ENCODE measurements at regions not wholly inside any gene's neighbourhood (a gene's known extent, or its start where the extent isn't known, plus 50 kb on each side); places are given as distances from the start of the nearest gene placed in this dataset.

DNA sequence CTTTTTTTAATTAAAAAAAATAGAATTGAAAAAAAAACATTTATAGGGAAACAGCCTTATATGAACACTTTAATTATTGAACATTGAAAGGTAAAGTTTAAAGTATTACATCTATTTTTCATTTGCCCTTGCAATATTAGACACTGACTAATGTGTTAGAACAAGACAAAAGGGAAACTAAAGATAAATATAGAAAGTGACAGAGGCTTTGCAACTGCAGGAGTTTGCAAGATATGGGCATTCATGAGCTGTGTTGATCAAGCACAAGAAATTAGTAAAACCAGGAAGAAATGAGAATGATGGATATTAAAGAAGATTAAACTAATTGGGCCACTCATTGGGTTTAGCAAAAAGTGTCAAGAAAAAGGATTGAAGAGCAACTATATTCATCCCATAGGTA lies 1097.7 kb upstream of the CELF4 start:
- no peaks in the 10 kb centered on the region for H3K4me1 ChIP-seq (ENCODE audit: control insufficient read depth, low read length)
- no peak overlapping the region for H3K4me3 ChIP-seq (ENCODE audit: low read length)
- no peaks in the 10 kb centered on the region for H3K9me2 ChIP-seq (replicated peaks; ENCODE audit: control insufficient read depth, low read length)
- H3K4me2 ChIP-seq (ENCODE audit: low read length): no peak overlapping the region
- H4K20me1 ChIP-seq (ENCODE audit: control insufficient read depth, insufficient read depth, low read depth, low read length): no peaks in the 10 kb centered on the region
- no peaks in the 10 kb centered on the region; the same call in 1 of the 2 replicates for H3K9me3 ChIP-seq (ENCODE audit: control insufficient read depth, insufficient read depth, low read length)
- H3F3A ChIP-seq (ENCODE audit: control insufficient read depth, insufficient read depth): no peaks in the 10 kb centered on the region
- no peaks in the 10 kb centered on the region for H3K79me2 ChIP-seq (ENCODE audit: control insufficient read depth, low read length)
- H3K27ac ChIP-seq (ENCODE audit: low read depth, low read length): no peak overlapping the region
- no peaks in the 10 kb centered on the region for H3K27me3 ChIP-seq (ENCODE audit: control insufficient read depth, low read length)
- no peaks in the 10 kb centered on the region for H3K36me3 ChIP-seq (ENCODE audit: control insufficient read depth, low read length)
- TF ChIP-seq EZH2phosphoT487 (IDR thresholded peaks at IDR 0.05; ENCODE audit: borderline replicate concordance, low read length): no peak
- TF ChIP-seq, protein P1, sequence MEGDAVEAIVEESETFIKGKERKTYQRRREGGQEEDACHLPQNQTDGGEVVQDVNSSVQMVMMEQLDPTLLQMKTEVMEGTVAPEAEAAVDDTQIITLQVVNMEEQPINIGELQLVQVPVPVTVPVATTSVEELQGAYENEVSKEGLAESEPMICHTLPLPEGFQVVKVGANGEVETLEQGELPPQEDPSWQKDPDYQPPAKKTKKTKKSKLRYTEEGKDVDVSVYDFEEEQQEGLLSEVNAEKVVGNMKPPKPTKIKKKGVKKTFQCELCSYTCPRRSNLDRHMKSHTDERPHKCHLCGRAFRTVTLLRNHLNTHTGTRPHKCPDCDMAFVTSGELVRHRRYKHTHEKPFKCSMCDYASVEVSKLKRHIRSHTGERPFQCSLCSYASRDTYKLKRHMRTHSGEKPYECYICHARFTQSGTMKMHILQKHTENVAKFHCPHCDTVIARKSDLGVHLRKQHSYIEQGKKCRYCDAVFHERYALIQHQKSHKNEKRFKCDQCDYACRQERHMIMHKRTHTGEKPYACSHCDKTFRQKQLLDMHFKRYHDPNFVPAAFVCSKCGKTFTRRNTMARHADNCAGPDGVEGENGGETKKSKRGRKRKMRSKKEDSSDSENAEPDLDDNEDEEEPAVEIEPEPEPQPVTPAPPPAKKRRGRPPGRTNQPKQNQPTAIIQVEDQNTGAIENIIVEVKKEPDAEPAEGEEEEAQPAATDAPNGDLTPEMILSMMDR (IDR thresholded peaks at IDR 0.05; ENCODE audit: low read depth, low read length, poor library complexity, severe bottlenecking): no peak

DNA sequence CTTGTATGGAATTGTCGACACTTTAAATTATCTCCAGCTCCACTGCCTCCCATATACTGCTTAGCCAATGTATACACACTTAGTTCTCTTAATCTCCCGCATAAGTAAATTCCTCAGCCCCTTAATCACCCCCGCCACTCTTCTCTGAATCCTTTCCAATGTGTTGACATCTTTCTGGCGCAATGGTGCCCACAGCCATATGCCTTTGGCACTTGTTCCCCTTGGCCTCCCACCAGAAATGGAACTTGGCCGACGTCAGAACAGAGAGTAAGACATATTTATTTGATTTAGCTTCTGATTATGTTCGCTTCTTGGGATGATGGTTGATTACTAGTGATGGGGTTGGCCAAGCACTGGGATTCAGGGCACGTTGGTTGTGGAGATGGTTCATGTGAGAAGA lies 1089.3 kb upstream of the CELF4 start:
- TF ChIP-seq, protein P1 (IDR thresholded peaks at IDR 0.05; ENCODE audit: low read depth, low read length, poor library complexity, severe bottlenecking): no peak
- no peak for TF ChIP-seq EZH2phosphoT487 (IDR thresholded peaks at IDR 0.05; ENCODE audit: borderline replicate concordance, low read length)
- no peaks in the 10 kb centered on the region for H3F3A ChIP-seq (ENCODE audit: control insufficient read depth, insufficient read depth)
- no peak overlapping the region for H3K4me2 ChIP-seq (ENCODE audit: low read length)
- no peaks in the 10 kb centered on the region for H3K9me2 ChIP-seq (replicated peaks; ENCODE audit: control insufficient read depth, low read length)
- H3K27me3 ChIP-seq (ENCODE audit: control insufficient read depth, low read length): no peaks in the 10 kb centered on the region
- no peak overlapping the region for H3K27ac ChIP-seq (ENCODE audit: low read depth, low read length)
- H3K79me2 ChIP-seq (ENCODE audit: control insufficient read depth, low read length): no peaks in the 10 kb centered on the region
- H4K20me1 ChIP-seq (ENCODE audit: control insufficient read depth, insufficient read depth, low read depth, low read length): no peaks in the 10 kb centered on the region
- no peaks in the 10 kb centered on the region for H3K36me3 ChIP-seq (ENCODE audit: control insufficient read depth, low read length)
- H3K9me3 ChIP-seq (ENCODE audit: control insufficient read depth, insufficient read depth, low read length): no peaks in the 10 kb centered on the region
- no peak overlapping the region for H3K4me3 ChIP-seq (ENCODE audit: low read length)
- H3K4me1 ChIP-seq (ENCODE audit: control insufficient read depth, low read length): no peaks in the 10 kb centered on the region

DNA sequence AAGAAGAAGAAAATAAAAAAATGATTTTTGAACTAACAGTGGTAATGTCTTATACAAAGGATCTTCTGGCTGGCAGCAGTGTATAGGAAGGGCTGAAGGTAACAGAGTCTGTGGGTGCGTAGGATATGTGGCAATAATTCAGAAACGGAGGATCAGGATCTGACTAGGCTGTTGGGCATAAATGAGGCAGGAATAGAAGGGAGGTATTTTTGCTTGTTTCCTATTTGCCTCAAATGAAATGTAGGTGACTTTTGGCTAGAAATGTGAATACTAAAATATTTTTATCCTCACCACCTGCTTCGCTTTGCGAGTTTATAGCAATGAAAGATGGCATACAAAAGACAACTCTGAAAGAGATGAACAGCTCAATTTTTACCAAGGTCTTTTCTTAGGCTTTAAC lies 1086.1 kb upstream of the CELF4 start:
- Histone ChIP-seq H3K36me3 (ENCODE audit: control insufficient read depth, low read length) (no peaks in the 10 kb centered on the region), H3K9me2 (replicated peaks; ENCODE audit: control insufficient read depth, low read length) (no peaks in the 10 kb centered on the region), H3K27me3 (ENCODE audit: control insufficient read depth, low read length) (no peaks in the 10 kb centered on the region), H3K27ac (ENCODE audit: low read depth, low read length) (no peak overlapping the region), H3K79me2 (ENCODE audit: control insufficient read depth, low read length) (no peaks in the 10 kb centered on the region), H3K4me2 (ENCODE audit: low read length) (no peak overlapping the region), H3K4me3 (ENCODE audit: low read length) (no peak overlapping the region), H3K9me3 (ENCODE audit: control insufficient read depth, insufficient read depth, low read length) (no peaks in the 10 kb centered on the region), H3K4me1 (ENCODE audit: control insufficient read depth, low read length) (no peaks in the 10 kb centered on the region), H3F3A (ENCODE audit: control insufficient read depth, insufficient read depth) (no peaks in the 10 kb centered on the region), H4K20me1 (ENCODE audit: control insufficient read depth, insufficient read depth, low read depth, low read length) (no peaks in the 10 kb centered on the region)
- TF ChIP-seq, protein P1 (IDR thresholded peaks at IDR 0.05; ENCODE audit: low read depth, low read length, poor library complexity, severe bottlenecking): no peak
- no peak for TF ChIP-seq EZH2phosphoT487 (IDR thresholded peaks at IDR 0.05; ENCODE audit: borderline replicate concordance, low read length)

DNA sequence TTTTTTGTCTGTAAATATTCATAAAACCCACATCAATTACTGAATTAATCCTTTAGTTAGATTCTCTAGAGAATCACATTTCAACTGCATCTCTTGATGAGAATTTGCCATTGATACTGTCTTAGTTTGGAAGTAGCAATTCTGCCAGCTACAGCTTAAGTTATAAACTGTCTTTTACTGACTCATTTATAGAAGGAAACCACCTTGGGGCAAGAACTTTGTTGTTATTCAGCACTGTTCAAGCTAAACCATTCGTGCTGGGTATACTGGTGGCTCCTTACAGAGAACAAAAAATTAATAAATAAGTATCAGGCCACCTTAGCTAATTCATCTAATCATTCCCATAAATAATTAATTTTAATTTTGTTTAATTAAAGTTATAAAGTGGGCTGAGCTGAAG lies 1082.6 kb upstream of the CELF4 start:
- Histone ChIP-seq H3K36me3 (ENCODE audit: control insufficient read depth, low read length) (no peaks in the 10 kb centered on the region), H3K4me1 (ENCODE audit: control insufficient read depth, low read length) (no peaks in the 10 kb centered on the region), H3K4me3 (ENCODE audit: low read length) (no peak overlapping the region), H3F3A (ENCODE audit: control insufficient read depth, insufficient read depth) (no peaks in the 10 kb centered on the region), H3K27ac (ENCODE audit: low read depth, low read length) (no peak overlapping the region), H4K20me1 (ENCODE audit: control insufficient read depth, insufficient read depth, low read depth, low read length) (no peaks in the 10 kb centered on the region), H3K9me3 (ENCODE audit: control insufficient read depth, insufficient read depth, low read length) (no peaks in the 10 kb centered on the region), H3K9me2 (replicated peaks; ENCODE audit: control insufficient read depth, low read length) (no peaks in the 10 kb centered on the region), H3K4me2 (ENCODE audit: low read length) (no peak overlapping the region), H3K27me3 (ENCODE audit: control insufficient read depth, low read length) (no peaks in the 10 kb centered on the region), H3K79me2 (ENCODE audit: control insufficient read depth, low read length) (no peaks in the 10 kb centered on the region)
- TF ChIP-seq EZH2phosphoT487 (IDR thresholded peaks at IDR 0.05; ENCODE audit: borderline replicate concordance, low read length): no peak
- TF ChIP-seq, protein P1 (IDR thresholded peaks at IDR 0.05; ENCODE audit: low read depth, low read length, poor library complexity, severe bottlenecking): no peak

Data from DOHH2 (cell line).